SK-N-SH (cell line): ENCODE measurements at regions not wholly inside any gene's neighbourhood (a gene's known extent, or its start where the extent isn't known, plus 50 kb on each side); places are given as distances from the start of the nearest gene placed in this dataset.

ENCODE experiments used
- CTCF ChIA-PET: fragments of 300-600, 350-600 bp; formaldehyde crosslinking; extraction: SDS; loops from one replicate; lab custom pipeline; 2021; lab: Yijun Ruan, JAX
- POLR2A ChIA-PET: fragments of 350-600 bp; sonication (Branson Sonifier 250); formaldehyde crosslinking; extraction: SDS; loops from one replicate; lab custom pipeline; 2020; ENCODE audit warnings: antibody characterized with exemption, inconsistent platforms; lab: Yijun Ruan, JAX
- DNase-seq: peaks from one replicate; pipeline ENCODE4 v3.0.0; 2012
- H2AFZ ChIP-seq: fragments of 200-600 bp; sonication (generic); 2 replicates; pipeline ENCODE4 v1.8.1; 2016; ENCODE audit warnings: antibody characterized with exemption, mild to moderate bottlenecking, low read depth
- H3F3A ChIP-seq: fragments of 200-600 bp; sonication (generic); replicated peaks from 2 replicates; pipeline ENCODE3; 2016; ENCODE audit warnings: antibody characterized with exemption, mild to moderate bottlenecking; ENCODE audit not compliant: insufficient read depth
- H3K27ac ChIP-seq, 2 experiments: fragments of 200-500 bp in 1 of 2; fragments of 200-600 bp in 1 of 2; sonication (Bioruptor generic) in 1 of 2; sonication (generic), shearing (Covaris generic) in 1 of 2; 2 replicates each; pipeline versions ENCODE4 v1.5.1 to v1.6.1; 2014 to 2016; ENCODE audit warnings: low read depth in 2 of 2, inconsistent platforms in 1 of 2, low read length in 1 of 2, mild to moderate bottlenecking in 1 of 2, mixed read lengths in 1 of 2
- H3K27me3 ChIP-seq: fragments of 200-600 bp; sonication (generic), shearing (Covaris generic); 2 replicates; pipeline ENCODE4 v1.6.1; 2016; ENCODE audit warnings: mixed run types; ENCODE audit not compliant: insufficient read depth
- H3K36me3 ChIP-seq, 2 experiments: fragments of 200-500 bp in 1 of 2; fragments of 200-600 bp in 1 of 2; sonication (Bioruptor generic) in 1 of 2; sonication (generic) in 1 of 2; replicated peaks in 1 of 2; 2 replicates each; pipeline versions ENCODE3 to v1.5.1; 2014 to 2016; ENCODE audit warnings: low read length in 1 of 2, mild to moderate bottlenecking in 1 of 2; ENCODE audit not compliant: insufficient read depth in 2 of 2, control insufficient read depth in 1 of 2
- H3K4me1 ChIP-seq, 2 experiments: fragments of 200-500 bp in 1 of 2; fragments of 200-600 bp in 1 of 2; sonication (Bioruptor generic) in 1 of 2; sonication (generic), shearing (Covaris generic) in 1 of 2; 2 replicates each; pipeline versions ENCODE4 v1.5.1 to v1.6.1; 2014 to 2016; ENCODE audit warnings: low read depth in 1 of 2, low read length in 1 of 2, mixed run types in 1 of 2; ENCODE audit not compliant: insufficient read depth in 2 of 2, control insufficient read depth in 1 of 2
- H3K4me2 ChIP-seq: fragments of 200-600 bp; sonication (generic), shearing (Covaris generic); 2 replicates; pipeline ENCODE4 v1.6.1; 2017; ENCODE audit warnings: mixed run types
- H3K4me3 ChIP-seq, 2 experiments: fragments of 200-500 bp in 1 of 2; fragments of 200-600 bp in 1 of 2; sonication (Bioruptor generic) in 1 of 2; sonication (generic), shearing (Covaris generic) in 1 of 2; 2 replicates each; pipeline versions ENCODE4 v1.5.1 to v1.8.1; 2014 to 2016; ENCODE audit warnings: low read depth in 2 of 2, inconsistent platforms in 1 of 2, low read length in 1 of 2, mild to moderate bottlenecking in 1 of 2, mixed read lengths in 1 of 2, moderate library complexity in 1 of 2
- H3K79me2 ChIP-seq: fragments of 200-600 bp; sonication (generic); 2 replicates; pipeline ENCODE4 v1.8.1; 2017; ENCODE audit warnings: mild to moderate bottlenecking; ENCODE audit not compliant: insufficient read depth
- H3K9ac ChIP-seq: fragments of 200-600 bp; sonication (generic); 2 replicates; pipeline ENCODE4 v1.6.1; 2017; ENCODE audit warnings: mixed run types
- H3K9me2 ChIP-seq: fragments of 200-600 bp; sonication (generic); 2 replicates; pipeline ENCODE4 v1.6.1; 2017; ENCODE audit warnings: mixed run types
- H3K9me3 ChIP-seq: fragments of 200-600 bp; sonication (generic); 2 replicates; pipeline ENCODE4 v1.6.1; 2017; ENCODE audit warnings: mixed run types, mild to moderate bottlenecking, moderate library complexity
- H4K20me1 ChIP-seq: fragments of 200-600 bp; sonication (generic); 2 replicates; pipeline ENCODE4 v1.6.1; 2017; ENCODE audit warnings: mild to moderate bottlenecking, mixed run types; ENCODE audit not compliant: insufficient read depth
- ELF1 ChIP-seq: IDR thresholded peaks from 2 replicates; pipeline ENCODE4 v1.4.0; 2012
- EP300 ChIP-seq, 2 experiments: IDR thresholded peaks; 2 replicates each; pipeline versions ENCODE4 v1.4.0 to v1.6.1; 2012; ENCODE audit warnings: borderline replicate concordance in 1 of 2, low read depth in 1 of 2, low read length in 1 of 2
- FOSL2 ChIP-seq: IDR thresholded peaks from 2 replicates; pipeline ENCODE4 v1.4.0; 2012; ENCODE audit warnings: low read depth, mild to moderate bottlenecking, moderate library complexity, borderline replicate concordance
- JUND ChIP-seq: IDR thresholded peaks from 2 replicates; pipeline ENCODE4 v1.4.0; 2012
- MAX ChIP-seq: IDR thresholded peaks from 2 replicates; pipeline ENCODE4 v1.4.0; 2012; ENCODE audit warnings: low read depth
- MEF2A ChIP-seq: IDR thresholded peaks from 2 replicates; pipeline ENCODE4 v1.4.0; 2012; ENCODE audit warnings: low read depth, borderline replicate concordance
- MXI1 ChIP-seq: IDR thresholded peaks from 2 replicates; pipeline ENCODE4 v1.6.1; 2012; ENCODE audit warnings: mild to moderate bottlenecking, low read depth, low read length, improper control_type of control experiment
- NRF1 ChIP-seq: IDR thresholded peaks from 2 replicates; pipeline ENCODE4 v1.6.1; 2012; ENCODE audit warnings: low read depth, mild to moderate bottlenecking, low read length
- POLR2AphosphoS5 ChIP-seq: IDR thresholded peaks from 2 replicates; pipeline ENCODE4 v1.6.1; 2012; ENCODE audit warnings: low read depth, low read length
- RCOR1 ChIP-seq: fragments of 150-350 bp; IDR thresholded peaks from 2 replicates; pipeline ENCODE4 v1.6.1; 2017; ENCODE audit warnings: antibody characterized with exemption, low read length
- REST ChIP-seq: IDR thresholded peaks from 2 replicates; pipeline ENCODE4 v1.6.1; 2012; ENCODE audit warnings: mild to moderate bottlenecking, low read depth, low read length, moderate library complexity
- SIN3A ChIP-seq: IDR thresholded peaks from 2 replicates; pipeline ENCODE4 v1.6.1; 2012; ENCODE audit warnings: low read depth, mild to moderate bottlenecking, low read length, moderate library complexity, borderline replicate concordance
- TAF1 ChIP-seq: IDR thresholded peaks from 2 replicates; pipeline ENCODE4 v1.6.1; 2012; ENCODE audit warnings: low read depth, mild to moderate bottlenecking, low read length, moderate library complexity, borderline replicate concordance
- TCF12 ChIP-seq: IDR thresholded peaks from 2 replicates; pipeline ENCODE4 v1.4.0; 2012
- TEAD4 ChIP-seq: IDR thresholded peaks from 2 replicates; pipeline ENCODE4 v1.4.0; 2012; ENCODE audit warnings: mild to moderate bottlenecking, borderline replicate concordance; ENCODE audit not compliant: insufficient read depth
- USF2 ChIP-seq: fragments of 150-350 bp; IDR thresholded peaks from 2 replicates; pipeline ENCODE4 v1.6.1; 2017; ENCODE audit warnings: antibody characterized with exemption, low read length, low read depth, borderline replicate concordance
- YY1 ChIP-seq: IDR thresholded peaks from 2 replicates; pipeline ENCODE4 v1.4.0; 2012; ENCODE audit warnings: low read depth, mild to moderate bottlenecking
- WGBS: methylation state at CpG from one replicate; pipeline ENCODE4 v1.1.6; 2017; ENCODE audit warnings: low lambda C conversion rate; 5-methylcytosine and 5-hydroxymethylcytosine counted together
- TF ChIP-seq, protein P1 (sequence below): fragments of 200-600 bp; sonication (generic); IDR thresholded peaks from 2 replicates; pipeline ENCODE4 v1.6.1; 2017; ENCODE audit warnings: antibody characterized with exemption, mild to moderate bottlenecking, moderate library complexity
- TF ChIP-seq, protein P2 (sequence below): IDR thresholded peaks from 2 replicates; pipeline ENCODE4 v1.4.0; 2012; ENCODE audit warnings: low read depth, borderline replicate concordance
- TF ChIP-seq, protein P3 (sequence below): fragments of 150-350 bp; IDR thresholded peaks from 2 replicates; pipeline ENCODE4 v1.6.1; 2016; ENCODE audit warnings: mild to moderate bottlenecking, low read depth, low read length

GRCh38 chr14:88069677-88070076 lies 64.7 kb downstream of the GPR65 start (continued):
- TF ChIP-seq, protein P1, sequence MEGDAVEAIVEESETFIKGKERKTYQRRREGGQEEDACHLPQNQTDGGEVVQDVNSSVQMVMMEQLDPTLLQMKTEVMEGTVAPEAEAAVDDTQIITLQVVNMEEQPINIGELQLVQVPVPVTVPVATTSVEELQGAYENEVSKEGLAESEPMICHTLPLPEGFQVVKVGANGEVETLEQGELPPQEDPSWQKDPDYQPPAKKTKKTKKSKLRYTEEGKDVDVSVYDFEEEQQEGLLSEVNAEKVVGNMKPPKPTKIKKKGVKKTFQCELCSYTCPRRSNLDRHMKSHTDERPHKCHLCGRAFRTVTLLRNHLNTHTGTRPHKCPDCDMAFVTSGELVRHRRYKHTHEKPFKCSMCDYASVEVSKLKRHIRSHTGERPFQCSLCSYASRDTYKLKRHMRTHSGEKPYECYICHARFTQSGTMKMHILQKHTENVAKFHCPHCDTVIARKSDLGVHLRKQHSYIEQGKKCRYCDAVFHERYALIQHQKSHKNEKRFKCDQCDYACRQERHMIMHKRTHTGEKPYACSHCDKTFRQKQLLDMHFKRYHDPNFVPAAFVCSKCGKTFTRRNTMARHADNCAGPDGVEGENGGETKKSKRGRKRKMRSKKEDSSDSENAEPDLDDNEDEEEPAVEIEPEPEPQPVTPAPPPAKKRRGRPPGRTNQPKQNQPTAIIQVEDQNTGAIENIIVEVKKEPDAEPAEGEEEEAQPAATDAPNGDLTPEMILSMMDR = no peak
- TF ChIP-seq TAF1 (no peak), MEF2A (no peak), MAX (no peak)

DNA sequence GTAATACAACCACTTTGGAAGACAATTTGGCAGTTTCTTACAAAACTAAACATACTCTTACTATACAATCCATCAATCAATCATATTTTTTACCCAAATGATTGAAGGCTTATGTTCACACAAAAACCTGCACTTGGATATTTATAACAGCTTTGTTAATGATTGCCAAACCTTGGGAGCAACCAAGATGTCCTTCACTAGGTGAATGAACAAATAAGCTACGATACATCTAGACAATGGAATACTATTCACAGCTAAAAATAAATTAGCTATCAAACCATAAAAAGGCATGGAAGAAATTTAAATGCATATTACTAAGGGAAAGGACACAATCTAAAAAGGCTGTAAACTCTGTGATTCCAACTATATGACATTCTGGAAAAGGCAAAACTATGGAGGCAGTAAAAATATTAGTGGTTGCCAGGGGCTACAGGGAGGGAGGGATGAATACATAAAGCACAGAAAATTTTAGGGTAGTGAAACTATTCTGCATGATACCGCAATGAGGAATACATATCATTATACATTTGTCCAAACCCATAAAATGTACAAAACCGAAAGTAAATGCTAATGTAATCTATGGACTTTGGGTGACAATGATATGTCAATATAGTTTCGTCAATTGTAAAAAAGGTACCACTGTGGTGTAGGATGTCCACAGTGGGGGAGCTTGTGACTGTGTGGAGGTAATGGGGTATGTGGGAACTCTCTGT lies 70.5 kb downstream of the GPR65 start:
- Histone ChIP-seq H3K79me2 (no peaks in the 10 kb centered on the region), H3K36me3 (no peaks in the 10 kb centered on the region), H3F3A (no peaks in the 10 kb centered on the region), H3K9me2 (no peaks in the 10 kb centered on the region), H3K9ac (no peak overlapping the region), H3K27ac (no peak overlapping the region), H3K4me1 (no peaks in the 10 kb centered on the region), H4K20me1 (no peaks in the 10 kb centered on the region), H3K9me3 (no peaks in the 10 kb centered on the region), H3K4me2 (no peak overlapping the region), H3K4me3 (no peak overlapping the region), H3K27me3 (no peaks in the 10 kb centered on the region), H2AFZ (no peak overlapping the region)
- TF ChIP-seq POLR2AphosphoS5 (no peak), ELF1 (no peak), MXI1 (no peak), RCOR1 (no peak), REST (no peak), YY1 (no peak), TCF12 (no peak), TEAD4 (no peak), TAF1 (no peak), NRF1 (no peak), EP300 (IDR thresholded peaks at IDR 0.05; ENCODE audit: borderline replicate concordance in 1 of 2, low read depth in 1 of 2, low read length in 1 of 2) (no peak), FOSL2 (no peak), JUND (no peak), SIN3A (no peak), USF2 (no peak)
- TF ChIP-seq, protein P2, sequence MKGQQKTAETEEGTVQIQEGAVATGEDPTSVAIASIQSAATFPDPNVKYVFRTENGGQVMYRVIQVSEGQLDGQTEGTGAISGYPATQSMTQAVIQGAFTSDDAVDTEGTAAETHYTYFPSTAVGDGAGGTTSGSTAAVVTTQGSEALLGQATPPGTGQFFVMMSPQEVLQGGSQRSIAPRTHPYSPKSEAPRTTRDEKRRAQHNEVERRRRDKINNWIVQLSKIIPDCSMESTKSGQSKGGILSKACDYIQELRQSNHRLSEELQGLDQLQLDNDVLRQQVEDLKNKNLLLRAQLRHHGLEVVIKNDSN = no peak
- TF ChIP-seq, protein P3, sequence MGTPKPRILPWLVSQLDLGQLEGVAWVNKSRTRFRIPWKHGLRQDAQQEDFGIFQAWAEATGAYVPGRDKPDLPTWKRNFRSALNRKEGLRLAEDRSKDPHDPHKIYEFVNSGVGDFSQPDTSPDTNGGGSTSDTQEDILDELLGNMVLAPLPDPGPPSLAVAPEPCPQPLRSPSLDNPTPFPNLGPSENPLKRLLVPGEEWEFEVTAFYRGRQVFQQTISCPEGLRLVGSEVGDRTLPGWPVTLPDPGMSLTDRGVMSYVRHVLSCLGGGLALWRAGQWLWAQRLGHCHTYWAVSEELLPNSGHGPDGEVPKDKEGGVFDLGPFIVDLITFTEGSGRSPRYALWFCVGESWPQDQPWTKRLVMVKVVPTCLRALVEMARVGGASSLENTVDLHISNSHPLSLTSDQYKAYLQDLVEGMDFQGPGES = no peak
- WGBS = 34% methylated on average over 4 of the region's 4 CpGs
- POLR2A ChIA-PET = no interaction called here
- CTCF ChIA-PET = interaction anchor here (1.6 kb wide), 1 partner anchor 61 kb away, joined by 4 read pairs; no protein-coding TSS in a partner anchor
- no peak for DNase-seq
